SK-N-MC (cell line): ENCODE measurements at regions not wholly inside any gene's neighbourhood (a gene's known extent, or its start where the extent isn't known, plus 50 kb on each side); places are given as distances from the start of the nearest gene placed in this dataset.

Source experiments
- EZH2 ChIP-seq: fragments of 200-600 bp; sonication (generic); IDR thresholded peaks from one replicate; pipeline ENCODE4 v1.6.1; 2017; ENCODE audit warnings: antibody characterized with exemption
- POLR2AphosphoS5 ChIP-seq: IDR thresholded peaks from 2 replicates; pipeline ENCODE4 v1.6.1; 2012; ENCODE audit warnings: mild to moderate bottlenecking, low read depth, low read length, borderline replicate concordance

DNA sequence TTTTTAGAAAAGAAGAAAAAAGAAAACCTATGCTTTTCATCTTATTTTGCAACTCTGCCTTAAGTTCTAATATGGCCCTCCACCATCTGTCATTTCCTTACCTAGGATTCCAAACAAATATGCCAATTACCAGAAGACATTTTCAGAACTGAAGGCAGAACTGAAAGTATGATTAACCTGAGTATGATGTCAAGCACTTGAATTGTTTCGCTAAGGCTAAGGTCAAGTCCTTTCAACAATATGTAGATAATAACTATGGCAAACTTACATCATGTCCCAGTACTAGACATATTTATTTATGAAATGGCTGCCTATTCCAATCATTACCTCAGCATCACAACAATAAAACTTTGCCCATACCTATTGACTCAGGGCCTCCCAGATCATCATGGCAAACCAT is 91.0 kb downstream of the OR13H1 start:
- TF ChIP-seq EZH2 (no peak), POLR2AphosphoS5 (no peak)
